HG03558 (cell line): ENCODE measurements at regions not wholly inside any gene's neighbourhood (a gene's known extent, or its start where the extent isn't known, plus 50 kb on each side); places are given as distances from the start of the nearest gene placed in this dataset.

Experiments used
- ATAC-seq: cut with Tn5 transposase; IDR thresholded peaks from one replicate; pipeline ENCODE4 v1.9.1; 2021; ENCODE audit warnings: moderate number of reproducible peaks; ENCODE audit not compliant: unreplicated experiment; ENCODE audit errors: extremely low read depth

DNA sequence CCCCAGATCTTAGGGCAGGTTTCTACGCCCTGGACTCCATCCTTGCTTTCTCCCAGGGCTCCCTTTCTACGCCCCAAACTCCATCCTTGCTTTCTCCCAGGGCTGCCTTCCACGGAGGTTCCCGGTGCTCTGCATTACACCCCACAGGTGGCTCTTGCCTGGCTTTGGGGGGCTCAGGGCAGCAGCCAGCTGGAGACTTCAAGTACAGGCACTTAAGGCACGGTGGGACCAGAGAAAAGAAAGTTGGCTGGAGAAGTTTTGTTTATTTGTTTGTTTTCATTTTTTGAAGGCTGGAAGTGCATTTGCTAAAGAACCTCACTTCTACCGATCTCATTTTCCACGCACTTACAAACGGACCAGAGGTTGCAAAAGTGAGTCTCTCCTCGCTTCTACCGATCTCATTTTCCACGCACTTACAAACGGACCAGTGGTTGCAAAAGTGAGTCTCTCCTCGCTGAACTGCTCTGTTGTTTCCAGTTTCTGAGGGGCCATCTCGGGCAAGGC lies 103.8 kb upstream of the MED13L start:
- no peak for ATAC-seq

DNA sequence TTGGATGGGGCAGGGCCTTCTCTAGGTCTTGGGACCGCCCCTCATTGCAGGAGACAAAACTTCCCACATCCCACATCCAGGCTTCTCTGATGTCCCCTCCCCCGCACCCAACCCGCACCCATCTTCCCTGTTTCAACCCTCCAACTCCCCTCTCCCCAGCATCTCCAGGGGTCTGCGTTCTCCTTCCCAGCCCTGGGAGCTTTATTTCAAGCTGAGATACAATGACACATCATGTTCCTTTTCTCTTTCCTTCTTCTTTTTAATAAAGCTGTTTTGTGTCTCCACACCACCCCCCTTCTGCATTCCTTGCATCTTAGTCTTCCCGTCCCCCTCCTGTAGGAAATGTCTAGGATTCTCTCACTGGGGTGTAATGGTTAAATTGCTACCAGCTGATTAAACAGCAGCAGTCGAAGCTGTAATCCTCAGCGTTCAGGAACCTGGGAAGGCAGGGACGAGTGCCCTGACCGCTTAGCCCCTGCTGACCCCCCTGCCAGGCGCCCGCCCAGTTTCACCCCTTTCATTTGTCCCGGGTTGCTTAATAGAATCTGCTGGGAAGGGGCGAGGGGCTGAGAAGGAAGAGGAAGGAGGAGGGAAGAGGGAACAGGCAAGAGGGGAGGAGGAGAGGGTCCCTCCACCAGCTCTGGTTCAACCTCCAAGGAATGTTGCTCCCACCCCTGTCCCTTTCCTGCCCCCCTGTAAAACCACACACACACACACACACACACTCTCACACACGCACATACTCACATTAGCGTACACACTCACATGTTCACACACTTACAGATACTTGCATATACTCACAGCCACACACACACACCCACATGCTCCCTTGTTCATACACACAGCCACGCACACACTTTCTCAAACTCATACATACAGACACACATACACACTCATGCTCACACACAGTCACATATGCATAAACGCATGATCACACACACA lies 104.5 kb upstream of the MED13L start:
- no peak for ATAC-seq

DNA sequence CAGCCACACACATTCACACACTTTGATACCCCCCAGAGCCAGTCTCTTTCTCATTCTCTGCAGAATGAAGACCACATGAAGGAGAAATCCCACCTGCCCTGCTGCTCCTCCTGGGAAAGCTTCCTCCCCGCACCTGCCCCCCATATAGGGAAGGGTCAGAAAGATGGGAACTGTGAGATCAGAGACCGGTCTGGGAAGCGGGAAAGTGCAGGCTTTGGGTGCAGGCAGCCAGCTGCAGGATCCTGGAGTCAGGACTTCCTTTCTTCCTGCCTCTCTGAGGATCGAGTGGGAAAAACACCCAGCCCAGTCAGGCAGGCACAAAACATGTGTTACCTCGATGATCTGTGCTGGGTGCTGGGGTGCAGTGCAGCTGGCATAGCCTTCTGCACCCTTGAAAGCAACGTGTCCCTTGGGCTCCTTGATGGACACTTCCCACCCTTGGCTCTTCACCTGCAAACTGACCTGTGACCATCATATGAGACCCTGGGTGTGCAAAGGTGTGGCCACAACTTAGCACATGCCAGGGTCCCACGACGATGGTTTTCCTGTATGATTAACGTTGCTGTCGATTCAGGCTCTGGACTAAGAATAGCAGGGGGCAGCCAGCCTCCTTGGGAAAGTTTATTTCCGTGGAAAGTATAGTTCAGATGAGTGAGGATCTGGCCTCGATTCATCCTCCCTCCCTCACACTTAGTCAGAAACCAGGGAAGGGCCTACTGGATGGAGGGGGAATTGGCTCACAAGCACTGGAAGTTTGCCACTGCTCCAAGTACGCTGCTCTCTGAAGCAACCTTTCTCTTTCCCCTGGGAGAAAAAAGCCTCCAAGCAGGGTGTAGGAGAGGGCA lies 105.4 kb upstream of the MED13L start:
- ATAC-seq, result no peak

DNA sequence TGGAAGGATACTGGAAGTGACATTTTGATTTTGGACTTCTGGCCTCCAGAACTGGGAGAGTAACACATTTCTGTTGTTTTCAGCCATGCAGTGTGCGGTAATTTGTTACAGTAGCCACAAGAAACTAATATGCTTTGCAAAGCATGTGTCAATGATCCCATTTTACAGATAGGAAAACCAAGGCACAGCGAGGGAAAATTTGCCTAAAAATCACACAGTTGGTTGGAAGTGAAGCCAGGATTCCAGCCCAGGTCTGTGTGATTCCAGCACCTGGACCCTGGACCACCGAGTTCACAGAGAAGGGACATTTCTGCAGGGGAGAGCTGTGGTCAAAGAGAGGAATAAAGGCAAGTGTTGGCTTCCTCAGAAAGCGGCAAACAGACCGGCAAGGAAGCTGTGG lies 106.7 kb upstream of the MED13L start:
- ATAC-seq, result no peak

DNA sequence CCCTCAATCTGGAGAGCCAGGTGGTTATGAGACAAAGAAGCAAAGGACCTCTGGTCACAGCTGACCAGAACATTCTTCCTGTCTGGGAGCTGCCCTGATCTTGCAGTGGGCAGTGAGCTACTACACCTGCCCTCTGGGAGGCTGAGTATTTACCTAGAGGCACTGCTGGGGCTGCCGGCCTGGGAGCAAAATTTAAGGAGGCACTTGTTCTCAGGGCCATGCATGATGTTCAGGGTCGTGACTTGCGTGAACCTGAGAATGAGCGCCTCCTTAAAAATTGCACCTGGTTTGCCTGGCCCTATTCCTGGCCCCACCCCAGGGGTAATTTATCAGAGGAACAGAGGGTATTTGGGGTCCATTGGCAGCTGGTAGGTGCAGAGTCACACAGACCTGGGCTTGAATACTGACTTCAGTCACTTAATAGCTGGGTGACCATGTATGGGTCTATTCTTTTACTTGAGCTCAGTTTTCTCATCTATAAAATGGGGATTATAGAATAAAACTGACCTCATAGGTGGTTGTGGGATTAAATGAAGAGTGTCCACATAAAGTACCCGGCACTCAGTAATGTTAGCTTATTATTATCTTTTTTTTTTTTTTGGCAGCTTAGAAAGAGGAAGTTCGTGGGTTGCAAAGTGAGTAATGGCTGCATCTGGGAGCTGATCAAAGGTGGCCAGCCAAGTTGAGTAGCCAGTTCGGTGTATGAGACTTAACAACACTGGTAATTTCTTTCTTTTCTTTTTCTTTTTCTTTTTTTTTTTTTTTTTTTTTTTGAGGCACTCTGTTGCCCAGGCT lies 107.4 kb upstream of the MED13L start:
- no peak for ATAC-seq

DNA sequence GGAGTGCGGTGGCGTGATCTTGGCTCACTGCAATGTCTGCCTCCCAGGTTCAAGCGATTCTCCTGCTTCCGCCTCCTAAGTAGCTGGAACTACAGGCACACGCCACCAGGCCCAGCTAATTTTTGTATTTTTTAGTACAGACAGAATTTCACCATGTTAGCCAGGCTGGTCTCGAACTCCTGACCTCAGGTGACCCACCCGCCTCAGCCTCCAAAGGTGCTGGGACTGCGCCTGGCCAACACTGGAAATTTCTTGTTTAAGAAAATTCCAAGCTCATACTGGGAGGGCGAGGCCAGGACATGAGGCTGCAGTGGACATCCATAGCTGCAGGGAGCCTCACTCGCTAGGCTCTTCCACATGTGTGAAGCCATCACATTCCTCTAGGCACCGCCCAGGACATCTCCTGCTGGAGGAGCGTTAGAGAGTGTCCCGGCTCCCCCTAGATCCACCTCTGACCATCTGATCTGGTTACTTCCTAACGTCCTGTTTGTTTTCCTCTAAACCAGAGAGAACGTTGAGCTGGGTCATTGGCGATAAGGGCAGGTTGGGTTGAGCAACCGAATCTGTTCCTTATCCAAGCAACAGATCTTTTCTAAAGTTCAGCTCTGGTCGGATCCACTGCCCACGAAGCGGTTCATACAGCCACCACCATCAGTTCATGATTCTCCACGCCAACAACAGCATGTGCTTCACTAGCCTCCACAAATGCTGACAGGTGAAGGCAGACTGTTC lies 108.2 kb upstream of the MED13L start:
- ATAC-seq, result no peak

DNA sequence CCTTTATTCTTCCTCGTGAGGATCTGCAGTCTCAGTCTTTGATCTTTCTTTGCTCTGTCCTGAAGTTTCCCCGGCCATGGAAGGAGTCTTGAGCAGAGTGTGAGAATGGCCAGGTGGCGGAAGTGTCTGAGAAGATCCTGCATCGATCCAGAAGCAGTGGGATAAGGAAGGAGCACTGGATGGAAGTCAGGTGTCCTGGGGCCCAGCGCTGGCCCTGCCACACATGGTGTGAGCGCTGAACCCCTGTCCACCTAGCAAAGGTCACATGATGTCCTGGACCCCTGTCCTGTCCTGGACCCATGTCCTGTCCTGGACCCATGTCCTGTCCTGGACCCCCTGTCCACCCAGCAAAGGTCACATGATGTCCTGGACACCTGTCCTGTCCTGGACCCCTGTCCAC lies 111.8 kb upstream of the MED13L start:
- ATAC-seq, result no peak

DNA sequence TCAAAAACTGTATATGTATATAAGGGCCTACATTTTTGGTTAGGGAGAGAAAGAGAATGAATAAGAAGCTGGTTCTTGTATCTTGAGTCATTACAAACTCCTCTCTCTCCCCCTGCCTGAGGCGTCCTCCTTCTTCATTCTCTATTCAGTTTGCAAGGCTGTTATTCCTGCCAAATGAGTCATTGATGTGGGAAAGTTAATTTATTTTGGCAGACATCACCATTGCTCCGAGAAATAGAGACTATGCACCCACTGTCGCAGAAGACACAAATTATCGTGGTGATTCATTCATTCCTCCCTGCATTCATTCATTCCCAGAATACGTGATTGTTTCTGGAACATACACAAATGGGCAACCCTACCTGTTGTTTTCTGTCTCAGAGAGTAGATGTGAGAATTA lies 112.5 kb upstream of the MED13L start:
- ATAC-seq, result no peak

DNA sequence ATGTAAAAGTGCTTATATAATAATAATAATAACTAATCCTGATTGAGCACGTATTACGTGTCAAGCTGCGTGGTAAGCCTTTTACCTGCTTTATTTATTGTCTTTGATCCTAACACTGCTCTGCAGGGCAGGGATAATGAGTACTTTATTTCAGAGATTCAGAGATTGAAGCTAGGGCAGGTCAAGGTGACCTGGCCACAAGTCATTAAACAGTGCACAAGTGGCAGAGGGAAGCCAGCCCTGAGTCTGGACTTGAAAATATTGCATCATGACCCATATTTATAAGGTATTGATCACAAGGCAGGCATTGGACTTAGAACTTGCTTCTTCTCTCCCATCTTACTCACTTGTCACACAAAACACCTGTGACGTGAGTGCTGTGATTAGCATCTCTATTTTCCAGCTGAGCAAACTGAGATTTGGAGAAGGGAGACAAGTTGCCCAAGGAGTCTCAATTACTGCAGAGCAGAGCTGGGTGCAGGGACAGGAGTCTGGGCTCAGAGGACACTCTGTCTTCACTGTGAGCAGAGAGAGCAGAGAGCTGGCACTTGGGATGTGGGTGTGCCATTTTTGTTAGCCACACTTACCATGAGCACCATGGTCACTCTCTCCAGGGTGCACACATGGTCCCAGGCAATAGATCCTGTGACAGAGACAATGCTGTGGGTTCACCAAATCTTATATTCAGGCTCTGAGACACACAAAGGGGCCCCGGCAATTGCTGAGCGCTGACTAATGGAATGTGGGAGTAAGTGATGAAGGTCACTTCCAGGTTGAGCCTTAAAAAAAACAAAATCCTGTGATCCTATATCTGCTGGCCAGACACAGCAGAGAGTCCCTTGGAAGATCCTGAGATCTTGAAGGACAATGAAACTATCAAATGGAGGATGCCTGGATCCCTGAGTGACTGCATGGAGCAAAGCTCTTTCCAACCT lies 113.2 kb upstream of the MED13L start:
- no peak for ATAC-seq

DNA sequence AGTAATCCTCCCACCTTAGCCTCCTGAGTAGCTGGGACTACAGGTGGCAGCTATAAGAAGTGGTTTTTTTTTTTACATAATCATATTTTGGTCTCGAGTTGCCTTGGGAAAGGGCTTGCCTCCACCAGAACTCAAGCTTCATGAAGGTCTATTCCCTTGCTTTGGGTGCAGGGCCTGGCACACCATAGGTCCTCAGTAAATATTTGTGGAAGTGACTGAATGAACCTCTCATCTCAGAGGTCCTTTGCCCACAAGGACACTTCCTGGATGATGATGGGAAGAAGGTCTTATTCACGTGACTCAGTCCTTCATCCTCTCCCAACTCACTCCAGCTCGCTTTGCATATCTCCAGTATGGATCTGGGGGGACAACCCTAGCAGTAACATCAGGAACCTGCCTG lies 114.0 kb upstream of the MED13L start:
- no peak for ATAC-seq

DNA sequence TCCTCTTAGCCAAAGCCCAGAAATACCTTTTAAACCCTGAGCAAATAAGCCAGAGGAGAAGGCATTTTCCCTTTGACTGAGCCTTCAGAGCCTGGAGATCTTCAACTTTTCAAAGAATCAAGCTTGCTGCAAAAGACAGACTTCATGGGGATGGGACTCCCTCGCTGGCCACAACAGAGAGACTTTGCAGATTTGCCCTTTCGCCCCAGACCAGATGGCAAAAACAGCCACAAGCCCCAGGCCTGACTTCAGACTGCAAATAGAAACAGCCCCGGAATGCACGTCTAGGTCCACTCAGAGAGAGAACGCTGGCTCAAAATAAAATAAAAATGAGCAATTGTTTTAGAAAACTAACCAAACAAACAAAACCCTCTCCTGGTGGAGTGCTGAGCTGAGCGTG lies 114.6 kb upstream of the MED13L start:
- ATAC-seq, result no peak

DNA sequence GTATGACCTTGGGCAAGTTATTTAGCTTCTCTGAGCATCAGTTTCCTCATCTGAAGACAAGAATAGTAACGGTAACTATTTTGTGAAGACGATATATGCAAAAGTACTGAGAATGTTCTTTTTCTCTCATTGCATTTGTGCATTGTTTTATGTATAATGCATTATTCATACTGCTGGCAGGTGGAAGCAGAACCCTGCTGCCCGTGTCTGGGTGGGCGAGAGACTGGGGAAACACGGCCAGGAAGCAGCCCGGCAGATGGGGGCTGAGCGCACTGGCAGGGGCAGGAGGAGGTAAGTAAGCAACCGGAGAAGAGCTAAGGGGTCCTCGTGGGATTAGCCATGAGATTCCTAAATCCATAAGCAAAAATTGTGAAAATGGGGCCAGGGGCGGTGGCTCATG lies 115.8 kb upstream of the MED13L start:
- ATAC-seq, result no peak

DNA sequence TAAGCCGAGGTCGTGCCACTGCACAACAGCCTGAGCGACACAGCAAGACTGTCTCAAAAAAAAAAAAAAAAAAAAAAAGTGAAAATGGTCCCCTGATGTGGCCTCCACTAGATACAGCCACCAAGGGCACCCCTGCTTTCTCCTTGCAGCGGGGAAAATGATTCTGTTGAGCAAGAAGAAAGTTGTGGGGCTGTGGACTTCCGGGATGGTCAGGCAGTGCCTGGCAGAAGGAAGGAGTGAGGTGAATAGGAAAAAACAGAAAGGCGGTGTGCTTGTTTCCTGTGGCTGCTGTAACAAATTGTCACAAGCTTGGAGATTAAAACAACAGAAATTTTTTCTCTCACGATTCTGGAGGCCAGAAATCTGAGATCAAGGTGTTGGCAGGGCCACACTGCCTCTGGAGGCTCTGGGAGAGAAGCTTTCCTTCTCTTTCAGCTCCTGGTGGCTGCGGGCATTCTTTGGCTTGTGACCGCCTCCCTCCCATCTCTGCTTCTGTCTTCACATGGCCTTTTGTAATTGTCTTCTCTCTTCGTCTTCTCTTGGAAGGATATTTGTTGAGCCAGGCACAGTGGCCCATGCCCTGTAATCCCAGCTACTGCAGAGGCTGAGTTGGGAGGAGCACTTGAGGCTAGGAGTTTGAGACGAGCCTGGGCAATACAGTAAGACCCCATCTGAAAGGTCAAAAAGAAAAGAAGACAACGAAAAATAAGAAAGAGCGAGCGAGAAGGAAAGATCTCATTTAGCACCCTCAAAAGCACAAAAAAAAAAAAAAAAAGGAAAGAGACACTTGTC lies 116.6 kb upstream of the MED13L start:
- ATAC-seq, result no peak

DNA sequence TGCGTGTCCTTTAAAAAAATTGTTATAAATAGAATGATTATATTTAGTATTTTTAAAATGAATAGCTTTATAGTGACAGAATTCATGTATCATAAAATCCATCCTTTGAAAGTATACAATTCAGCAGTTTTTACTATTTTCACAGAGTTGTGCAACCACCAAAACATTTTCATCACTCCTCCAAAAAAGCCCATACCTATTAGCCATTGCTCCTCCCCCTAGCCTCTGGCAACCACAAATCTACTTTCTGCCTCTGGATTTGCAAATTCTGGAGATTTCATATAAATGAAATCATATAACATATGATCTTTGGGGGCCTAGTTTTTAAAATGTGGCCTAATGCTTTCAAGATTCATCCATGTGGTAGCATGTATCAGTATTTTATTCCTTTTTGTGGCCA lies 117.9 kb upstream of the MED13L start:
- ATAC-seq, result no peak

DNA sequence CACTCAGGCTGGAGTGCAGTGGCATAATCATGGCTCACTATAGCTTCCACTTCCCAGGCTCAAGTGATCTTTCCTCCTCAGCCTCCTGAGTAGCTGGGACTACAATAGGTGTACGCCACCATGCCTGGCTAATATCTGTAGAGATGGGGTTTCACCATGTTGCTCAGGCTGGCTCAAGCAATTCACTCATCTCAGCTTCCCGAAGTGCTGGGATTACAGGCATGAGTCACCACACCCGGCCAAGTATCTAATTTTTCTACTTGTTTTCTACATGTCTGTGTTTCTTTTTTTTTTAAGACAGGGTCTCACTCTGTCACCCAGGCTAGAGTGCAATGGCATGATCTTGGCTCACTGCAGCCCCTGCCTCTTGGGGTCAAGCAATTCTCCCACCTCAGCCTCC lies 119.7 kb upstream of the MED13L start:
- ATAC-seq, result no peak

DNA sequence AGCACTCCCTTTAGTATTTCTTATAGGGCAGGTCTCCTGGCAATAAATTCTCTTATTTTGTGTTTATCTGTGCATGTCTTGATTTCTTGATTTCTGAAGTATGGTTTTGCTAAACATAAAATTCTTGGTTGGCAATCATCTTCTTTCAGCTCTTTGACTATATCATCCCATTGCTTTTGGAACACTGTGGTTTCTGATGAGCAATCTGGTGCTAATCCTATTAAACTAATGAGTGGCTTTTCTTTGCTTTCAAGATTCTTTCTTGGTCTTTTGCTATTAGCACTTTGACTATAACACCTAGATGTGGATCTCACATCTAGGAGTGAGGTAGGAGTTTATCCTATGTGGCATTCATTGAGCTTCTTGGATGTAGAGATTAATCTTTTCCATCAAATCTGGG lies 120.7 kb upstream of the MED13L start:
- no peak for ATAC-seq

DNA sequence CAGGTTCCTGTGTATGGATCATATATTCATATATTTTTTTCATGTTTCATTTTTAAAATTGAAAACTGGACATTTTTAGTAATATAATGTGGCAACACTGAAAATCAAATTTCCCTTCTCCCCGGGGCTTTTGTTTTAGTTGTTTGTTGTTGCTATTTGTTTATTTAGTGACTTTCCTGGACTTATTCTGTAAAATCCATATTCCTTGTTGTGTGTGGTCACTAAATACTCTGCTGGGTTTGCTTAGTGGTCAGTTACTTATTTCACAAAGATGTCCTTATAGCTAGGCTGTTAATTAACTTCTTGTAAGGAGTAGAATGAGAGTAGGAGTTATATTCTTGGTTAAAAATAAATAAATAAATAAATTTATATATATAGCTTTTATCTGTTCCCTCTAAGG lies 121.6 kb upstream of the MED13L start:
- ATAC-seq, result no peak
